ENCODE measurements at regions not wholly inside any gene's neighbourhood (a gene's known extent, or its start where the extent isn't known, plus 50 kb on each side); places are given as distances from the start of the nearest gene placed in this dataset.

DNA sequence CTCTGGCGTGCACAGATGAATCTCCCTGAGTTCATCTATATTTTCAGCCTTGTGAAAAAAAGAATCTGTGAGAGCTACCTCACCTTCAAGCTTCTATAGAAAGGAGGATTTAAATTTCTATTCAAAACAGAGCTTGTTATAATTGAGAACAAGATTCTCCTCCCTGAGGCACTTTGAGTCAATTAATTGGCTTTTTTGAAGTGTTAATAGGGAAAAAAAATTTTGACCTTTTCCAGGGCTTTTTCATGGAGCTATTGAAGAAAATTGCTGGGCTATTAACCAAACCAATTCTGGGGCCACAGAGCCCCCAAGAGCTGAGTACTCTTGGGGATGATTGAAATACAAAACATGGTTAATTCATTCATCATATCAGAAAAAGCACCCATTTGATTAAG is 225.1 kb downstream of the CMPK2 start:
- Mint-ChIP-seq H3K4me3 (no peak overlapping the region), H3K27ac (no peak overlapping the region), H3K9me3 (peaks cover 0 to 5% (median 0%) of the 10 kb centered on the region in 3 donors), H3K4me1 (no peaks in the 10 kb centered on the region), H3K36me3 (no peaks in the 10 kb centered on the region), H3K27me3 (peaks cover 8 to 14% of the 10 kb centered on the region in 2 donors)
- Histone ChIP-seq H3K36me3 (ENCODE audit: control insufficient read depth in 2 of 2, extremely low read depth in 1 of 2, insufficient read depth in 1 of 2, low read length in 1 of 2) (no peaks in the 10 kb centered on the region), H3K4me3 (ENCODE audit: control insufficient read depth in 1 of 2, extremely low read depth in 1 of 2, low read length in 1 of 2) (no peak overlapping the region), H3K27me3 (replicated peaks in 1 of 2; ENCODE audit: control insufficient read depth in 2 of 2, extremely low read depth in 1 of 2, insufficient read depth in 2 of 2, low read length in 1 of 2) (no peaks in the 10 kb centered on the region), H3K9me3 (no peaks in the 10 kb centered on the region), H3K4me1 (ENCODE audit: control insufficient read depth in 1 of 2, extremely low read depth in 1 of 2, insufficient read depth in 2 of 2, low read length in 2 of 2) (no peaks in the 10 kb centered on the region), H3K27ac (ENCODE audit: low read length) (no peak overlapping the region)
- ATAC-seq (replicated peaks in 1 of 4) (no peak), DNase-seq (no peak)
- POLR2A ChIA-PET = no interaction called here
- WGBS (ENCODE audit: insufficient coverage) = no CpG with 5 or more reads among the region's 1 CpG
- CTCF ChIA-PET = interaction anchor here in 1 of 2 donors (0.7 kb wide), 1 partner anchor 13 kb away, joined by 4 read pairs; no protein-coding TSS in a partner anchor

DNA sequence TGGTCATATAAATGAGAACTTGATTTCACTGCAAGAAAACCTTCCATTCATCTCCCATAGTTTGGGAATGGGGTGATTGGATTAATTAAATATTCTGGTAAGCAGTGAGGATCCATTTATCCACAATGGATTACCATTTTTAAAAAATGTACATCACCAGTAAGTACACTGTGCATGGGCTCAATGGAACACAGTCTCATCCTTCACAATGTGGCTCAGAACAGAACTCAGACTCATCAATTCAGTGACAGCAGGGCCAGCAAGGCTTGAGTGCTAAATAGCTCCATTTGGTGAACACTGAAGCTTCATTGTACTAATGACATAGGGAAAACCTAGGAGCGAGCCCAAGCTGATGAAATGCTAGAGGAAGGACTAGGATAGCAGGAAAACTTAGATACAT is 223.8 kb downstream of the CMPK2 start:
- Histone ChIP-seq H3K4me1 (ENCODE audit: control insufficient read depth in 1 of 2, extremely low read depth in 1 of 2, insufficient read depth in 2 of 2, low read length in 2 of 2) (no peaks in the 10 kb centered on the region), H3K9me3 (no peaks in the 10 kb centered on the region), H3K27ac (ENCODE audit: low read length) (no peak overlapping the region), H3K27me3 (replicated peaks in 1 of 2; ENCODE audit: control insufficient read depth in 2 of 2, extremely low read depth in 1 of 2, insufficient read depth in 2 of 2, low read length in 1 of 2) (no peaks in the 10 kb centered on the region), H3K4me3 (ENCODE audit: control insufficient read depth in 1 of 2, extremely low read depth in 1 of 2, low read length in 1 of 2) (no peak overlapping the region), H3K36me3 (ENCODE audit: control insufficient read depth in 2 of 2, extremely low read depth in 1 of 2, insufficient read depth in 1 of 2, low read length in 1 of 2) (no peaks in the 10 kb centered on the region)
- CTCF ChIA-PET = no interaction called here
- Mint-ChIP-seq H3K36me3 (no peaks in the 10 kb centered on the region), H3K27me3 (peaks cover 8% of the 10 kb centered on the region in 2 donors), H3K4me1 (no peaks in the 10 kb centered on the region), H3K27ac (no peak overlapping the region), H3K4me3 (no peak overlapping the region), H3K9me3 (peaks cover 0 to 5% (median 0%) of the 10 kb centered on the region in 3 donors)
- DNase-seq (no peak), ATAC-seq (replicated peaks in 1 of 4) (no peak)
- no CpG with 5 or more reads among the region's 1 CpG for WGBS (ENCODE audit: insufficient coverage)
- POLR2A ChIA-PET = interaction anchor here in 1 of 2 donors (0.7 kb wide), 1 partner anchor 9 kb away, joined by 3 read pairs; no protein-coding TSS in a partner anchor

DNA sequence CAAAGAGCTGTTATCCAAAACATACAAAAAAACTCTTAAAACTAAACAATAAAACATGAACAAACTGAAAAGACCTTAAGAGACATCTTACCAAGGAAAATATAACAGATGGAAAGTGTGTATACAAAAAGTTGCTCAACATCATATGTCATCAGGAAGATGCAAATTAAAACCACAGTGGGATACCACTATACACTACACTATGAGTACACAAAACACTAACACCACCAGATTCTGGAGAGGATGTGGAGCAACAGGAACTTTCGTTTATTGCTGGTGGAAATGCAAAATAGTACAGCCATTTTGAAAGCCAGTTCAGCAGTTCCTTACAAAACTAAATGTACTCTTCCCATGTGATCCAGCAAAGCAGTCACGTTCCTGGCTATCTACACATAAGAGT is 221.4 kb downstream of the CMPK2 start:
- DNase-seq = no peak
- no peak overlapping the region for H3K4me3 ChIP-seq (ENCODE audit: control insufficient read depth in 1 of 2, extremely low read depth in 1 of 2, low read length in 1 of 2)
- H3K27ac ChIP-seq (ENCODE audit: low read length) = no peak overlapping the region
- Mint-ChIP-seq H3K36me3 (no peaks in the 10 kb centered on the region), H3K4me1 (no peaks in the 10 kb centered on the region), H3K9me3 (no peaks in the 10 kb centered on the region), H3K4me3 (no peak overlapping the region), H3K27me3 (peaks cover 5 to 6% of the 10 kb centered on the region in 2 donors), H3K27ac (no peak overlapping the region)
- no peak for ATAC-seq (replicated peaks in 1 of 4)
- no CpG with 5 or more reads among the region's 2 CpGs for WGBS (ENCODE audit: insufficient coverage)
- no peaks in the 10 kb centered on the region for H3K36me3 ChIP-seq (ENCODE audit: control insufficient read depth in 2 of 2, extremely low read depth in 1 of 2, insufficient read depth in 1 of 2, low read length in 1 of 2)
- no peaks in the 10 kb centered on the region for H3K27me3 ChIP-seq (replicated peaks in 1 of 2; ENCODE audit: control insufficient read depth in 2 of 2, extremely low read depth in 1 of 2, insufficient read depth in 2 of 2, low read length in 1 of 2)
- no peaks in the 10 kb centered on the region for H3K9me3 ChIP-seq
- ChIA-PET CTCF (no interaction called here), POLR2A (no interaction called here)
- no peaks in the 10 kb centered on the region for H3K4me1 ChIP-seq (ENCODE audit: control insufficient read depth in 1 of 2, extremely low read depth in 1 of 2, insufficient read depth in 2 of 2, low read length in 2 of 2)

DNA sequence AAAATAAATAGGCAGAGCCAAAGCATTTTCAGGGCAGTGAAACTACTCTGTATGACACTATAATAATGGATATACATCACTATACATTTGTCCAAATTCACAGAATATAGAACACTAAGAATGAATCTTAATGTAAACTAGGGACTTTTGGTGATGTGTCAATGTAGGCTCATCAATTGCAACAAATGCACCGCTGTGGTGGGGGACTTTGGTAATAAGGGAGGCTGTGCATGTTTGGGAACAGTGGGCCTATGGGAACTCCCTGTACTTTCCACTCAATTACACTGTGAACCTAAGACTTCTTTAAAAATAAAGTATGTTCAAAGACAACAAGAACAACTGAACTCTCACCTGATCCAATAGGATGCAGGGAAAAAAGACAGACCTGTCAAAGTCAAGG is 220.7 kb downstream of the CMPK2 start:
- CTCF ChIA-PET = no interaction called here
- H3K4me3 Mint-ChIP-seq = no peak overlapping the region
- no peaks in the 10 kb centered on the region for H3K27me3 ChIP-seq (replicated peaks in 1 of 2; ENCODE audit: control insufficient read depth in 2 of 2, extremely low read depth in 1 of 2, insufficient read depth in 2 of 2, low read length in 1 of 2)
- H3K36me3 ChIP-seq (ENCODE audit: control insufficient read depth in 2 of 2, extremely low read depth in 1 of 2, insufficient read depth in 1 of 2, low read length in 1 of 2) = no peaks in the 10 kb centered on the region
- WGBS (ENCODE audit: insufficient coverage) = no CpG with 5 or more reads among the region's 1 CpG
- DNase-seq (no peak), ATAC-seq (replicated peaks in 1 of 4) (no peak)
- H3K27me3 Mint-ChIP-seq = peaks cover 5 to 6% of the 10 kb centered on the region in 2 donors
- H3K27ac ChIP-seq (ENCODE audit: low read length) = no peak overlapping the region
- no peak overlapping the region for H3K4me3 ChIP-seq (ENCODE audit: control insufficient read depth in 1 of 2, extremely low read depth in 1 of 2, low read length in 1 of 2)
- H3K9me3 ChIP-seq = no peaks in the 10 kb centered on the region
- no peaks in the 10 kb centered on the region for H3K4me1 ChIP-seq (ENCODE audit: control insufficient read depth in 1 of 2, extremely low read depth in 1 of 2, insufficient read depth in 2 of 2, low read length in 2 of 2)
- H3K36me3 Mint-ChIP-seq = no peaks in the 10 kb centered on the region
- H3K4me1 Mint-ChIP-seq = no peaks in the 10 kb centered on the region
- POLR2A ChIA-PET = no interaction called here
- no peaks in the 10 kb centered on the region for H3K9me3 Mint-ChIP-seq
- no peak overlapping the region for H3K27ac Mint-ChIP-seq

DNA sequence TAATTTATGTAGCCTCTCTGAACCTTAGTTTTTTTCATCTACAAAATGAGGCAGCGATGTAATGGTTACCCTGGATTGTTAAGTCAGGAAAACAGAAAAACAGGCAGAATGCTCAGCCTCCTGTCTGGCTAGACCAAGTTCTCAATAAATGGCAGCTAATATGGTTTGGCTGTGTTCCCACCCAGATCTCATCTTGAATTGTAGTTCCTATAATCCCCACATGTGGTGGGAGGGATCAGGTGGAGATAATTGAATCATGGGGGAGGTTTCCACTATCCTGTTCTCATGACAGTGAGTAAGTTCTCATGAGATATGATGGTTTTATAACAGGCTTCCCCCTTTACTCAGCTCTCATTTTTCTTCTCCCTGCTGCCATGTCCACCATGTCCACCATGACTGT is 220.0 kb downstream of the CMPK2 start:
- no CpG with 5 or more reads among the region's 1 CpG for WGBS (ENCODE audit: insufficient coverage)
- Mint-ChIP-seq H3K4me3 (no peak overlapping the region), H3K4me1 (no peaks in the 10 kb centered on the region), H3K36me3 (no peaks in the 10 kb centered on the region), H3K27ac (no peak overlapping the region), H3K9me3 (no peaks in the 10 kb centered on the region), H3K27me3 (peaks cover under 1 to 4% of the 10 kb centered on the region in 2 donors)
- ATAC-seq (replicated peaks in 1 of 4) (no peak), DNase-seq (no peak)
- no peaks in the 10 kb centered on the region for H3K27me3 ChIP-seq (replicated peaks in 1 of 2; ENCODE audit: control insufficient read depth in 2 of 2, extremely low read depth in 1 of 2, insufficient read depth in 2 of 2, low read length in 1 of 2)
- CTCF ChIA-PET = no interaction called here
- POLR2A ChIA-PET = interaction anchor here in 1 of 2 donors (0.5 kb wide), 1 partner anchor 27 kb away, joined by 6 read pairs; no protein-coding TSS in a partner anchor
- no peaks in the 10 kb centered on the region for H3K4me1 ChIP-seq (ENCODE audit: control insufficient read depth in 1 of 2, extremely low read depth in 1 of 2, insufficient read depth in 2 of 2, low read length in 2 of 2)
- no peaks in the 10 kb centered on the region for H3K9me3 ChIP-seq
- H3K4me3 ChIP-seq (ENCODE audit: control insufficient read depth in 1 of 2, extremely low read depth in 1 of 2, low read length in 1 of 2) = no peak overlapping the region
- no peak overlapping the region for H3K27ac ChIP-seq (ENCODE audit: low read length)
- no peaks in the 10 kb centered on the region for H3K36me3 ChIP-seq (ENCODE audit: control insufficient read depth in 2 of 2, extremely low read depth in 1 of 2, insufficient read depth in 1 of 2, low read length in 1 of 2)

DNA sequence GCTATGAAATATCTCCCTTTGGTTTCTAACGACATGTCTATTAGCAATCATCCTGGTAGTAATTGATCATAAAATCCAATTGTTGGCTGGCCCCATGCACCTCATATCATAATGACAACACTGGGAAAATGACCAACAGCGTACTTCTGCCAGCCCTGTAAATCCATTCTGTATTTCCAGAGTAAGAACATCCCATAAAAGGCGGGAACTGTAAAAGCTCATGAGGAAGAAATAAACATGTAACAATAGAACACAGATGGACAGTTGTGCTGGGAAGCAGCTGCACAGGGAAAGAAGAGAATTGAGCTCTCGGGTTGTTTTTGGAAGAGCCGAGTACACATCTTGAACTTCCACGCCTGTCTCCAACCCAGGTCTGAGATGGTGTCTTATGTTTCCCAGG is 218.7 kb downstream of the CMPK2 start:
- H3K36me3 ChIP-seq (ENCODE audit: control insufficient read depth in 2 of 2, extremely low read depth in 1 of 2, insufficient read depth in 1 of 2, low read length in 1 of 2) = no peaks in the 10 kb centered on the region
- DNase-seq (no peak), ATAC-seq (replicated peaks in 1 of 4) (no peak)
- Mint-ChIP-seq H3K36me3 (no peaks in the 10 kb centered on the region), H3K9me3 (no peaks in the 10 kb centered on the region), H3K4me3 (no peak overlapping the region), H3K27ac (no peak overlapping the region), H3K27me3 (peaks cover 0 to 4% of the 10 kb centered on the region in 2 donors), H3K4me1 (no peaks in the 10 kb centered on the region)
- no peaks in the 10 kb centered on the region for H3K9me3 ChIP-seq
- no peaks in the 10 kb centered on the region for H3K4me1 ChIP-seq (ENCODE audit: control insufficient read depth in 1 of 2, extremely low read depth in 1 of 2, insufficient read depth in 2 of 2, low read length in 2 of 2)
- POLR2A ChIA-PET = no interaction called here
- H3K4me3 ChIP-seq (ENCODE audit: control insufficient read depth in 1 of 2, extremely low read depth in 1 of 2, low read length in 1 of 2) = no peak overlapping the region
- WGBS (ENCODE audit: insufficient coverage) = 93% methylated on average over 3 of the region's 6 CpGs
- no peaks in the 10 kb centered on the region for H3K27me3 ChIP-seq (replicated peaks in 1 of 2; ENCODE audit: control insufficient read depth in 2 of 2, extremely low read depth in 1 of 2, insufficient read depth in 2 of 2, low read length in 1 of 2)
- no peak overlapping the region for H3K27ac ChIP-seq (ENCODE audit: low read length)
- CTCF ChIA-PET = no interaction called here

DNA sequence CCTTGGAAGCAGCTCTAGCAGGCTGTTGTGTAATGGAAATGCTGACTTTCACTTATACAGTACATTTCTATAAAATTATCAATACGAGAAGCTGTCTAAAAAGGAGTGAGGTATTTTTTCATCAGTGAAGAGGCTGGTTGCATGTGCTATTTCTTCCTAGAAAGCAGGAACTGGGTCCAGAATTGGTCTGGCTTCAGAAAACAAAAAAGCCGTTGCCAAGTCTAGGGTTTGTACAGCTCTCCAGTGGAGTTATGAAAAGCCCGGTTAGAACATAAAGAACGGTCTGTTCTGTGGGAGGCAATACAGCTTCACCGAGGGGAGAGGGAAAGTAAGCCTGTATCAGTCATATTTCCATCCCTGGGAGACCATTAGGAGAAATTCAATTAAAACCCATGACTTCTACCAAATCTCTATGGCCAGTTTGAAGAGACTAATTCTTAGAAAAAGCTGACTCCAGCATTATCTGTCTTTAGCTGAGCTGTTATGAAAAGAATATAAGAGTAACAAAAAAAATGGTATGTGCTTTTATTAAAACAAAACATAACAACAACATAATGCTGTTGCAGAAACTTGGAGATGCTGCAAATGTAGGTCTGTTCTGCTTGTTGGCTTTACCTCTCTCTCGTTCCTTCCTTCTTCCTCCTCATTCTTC is 217.0 kb downstream of the CMPK2 start:
- ATAC-seq (replicated peaks in 1 of 4) (no peak), DNase-seq (no peak)
- Histone ChIP-seq H3K27ac (ENCODE audit: low read length) (no peak overlapping the region), H3K27me3 (replicated peaks in 1 of 2; ENCODE audit: control insufficient read depth in 2 of 2, extremely low read depth in 1 of 2, insufficient read depth in 2 of 2, low read length in 1 of 2) (no peaks in the 10 kb centered on the region), H3K9me3 (no peaks in the 10 kb centered on the region), H3K36me3 (ENCODE audit: control insufficient read depth in 2 of 2, extremely low read depth in 1 of 2, insufficient read depth in 1 of 2, low read length in 1 of 2) (no peaks in the 10 kb centered on the region), H3K4me1 (ENCODE audit: control insufficient read depth in 1 of 2, extremely low read depth in 1 of 2, insufficient read depth in 2 of 2, low read length in 2 of 2) (no peaks in the 10 kb centered on the region), H3K4me3 (ENCODE audit: control insufficient read depth in 1 of 2, extremely low read depth in 1 of 2, low read length in 1 of 2) (no peak overlapping the region)
- Mint-ChIP-seq H3K27me3 (peaks cover 0 to 4% of the 10 kb centered on the region in 2 donors), H3K4me3 (no peak overlapping the region), H3K9me3 (no peaks in the 10 kb centered on the region), H3K4me1 (no peaks in the 10 kb centered on the region), H3K36me3 (no peaks in the 10 kb centered on the region), H3K27ac (no peak overlapping the region)
- CTCF ChIA-PET = no interaction called here
- 80% methylated on average over 1 of the region's 6 CpGs for WGBS (ENCODE audit: insufficient coverage)
- POLR2A ChIA-PET = no interaction called here
